ENCODE measurements at regions not wholly inside any gene's neighbourhood (a gene's known extent, or its start where the extent isn't known, plus 50 kb on each side); places are given as distances from the start of the nearest gene placed in this dataset.
"Not testable (repeated sequence)": the region's sequence is repeated elsewhere in the genome, so short reads cannot be mapped to it uniquely, and the experiment has no call there.

- DNase-seq: no peak
Measured at GRCh38 chr12:89151536-89151935, 200.8 kb downstream of the DUSP6 start.

- not testable (repeated sequence) for DNase-seq
Measured at GRCh38 chr12:89150789-89151188, 201.5 kb downstream of the DUSP6 start.

GRCh38 chr12:89140602-89141238 is 211.6 kb downstream of the DUSP6 start:
- DNase-seq: peak; percentile 28

- DNase-seq: no peak
Measured at GRCh38 chr12:89140141-89140540, 212.2 kb downstream of the DUSP6 start.

- no peak for DNase-seq
Measured at GRCh38 chr12:89139390-89139789, 212.9 kb downstream of the DUSP6 start.

- DNase-seq: peak; percentile 23
Measured at GRCh38 chr12:89138048-89138852, 214.1 kb downstream of the DUSP6 start.

GRCh38 chr12:89135976-89136634 is 216.2 kb downstream of the DUSP6 start:
- no peak for DNase-seq

- DNase-seq: peak; percentile 44
Measured at GRCh38 chr12:89134213-89134770, 218.0 kb downstream of the DUSP6 start.

GRCh38 chr12:89129167-89129870 is 223.0 kb downstream of the DUSP6 start:
- no peak for DNase-seq

GRCh38 chr12:89126712-89127111 is 225.6 kb downstream of the DUSP6 start:
- DNase-seq: no peak

GRCh38 chr12:89122852-89123251 is 229.4 kb downstream of the DUSP6 start:
- DNase-seq: no peak

- peak; percentile 87 for DNase-seq
Measured at GRCh38 chr12:89117448-89118034, 234.8 kb downstream of the DUSP6 start.

- no peak for DNase-seq
Measured at GRCh38 chr12:89111964-89112363, 240.3 kb downstream of the DUSP6 start.

- DNase-seq: no peak
Measured at GRCh38 chr12:89108265-89108664, 244.0 kb downstream of the DUSP6 start.

- DNase-seq: no peak
Measured at GRCh38 chr12:89106950-89107349, 245.4 kb downstream of the DUSP6 start.

- DNase-seq: no peak
Measured at GRCh38 chr12:89105243-89105642, 247.1 kb downstream of the DUSP6 start.

- no peak for DNase-seq
Measured at GRCh38 chr12:89103831-89104230, 248.5 kb downstream of the DUSP6 start.

GRCh38 chr12:89101440-89101839 is 250.9 kb downstream of the DUSP6 start:
- no peak for DNase-seq

GRCh38 chr12:89098441-89099112 is 253.7 kb downstream of the DUSP6 start:
- peak; percentile 38 for DNase-seq

GRCh38 chr12:89092297-89092696 is 260.0 kb downstream of the DUSP6 start:
- no peak for DNase-seq

- DNase-seq: no peak
Measured at GRCh38 chr12:89091293-89091841, 260.9 kb downstream of the DUSP6 start.

GRCh38 chr12:89089264-89089663 is 263.0 kb downstream of the DUSP6 start:
- DNase-seq: no peak
